ENCODE measurements at regions not wholly inside any gene's neighbourhood (a gene's known extent, or its start where the extent isn't known, plus 50 kb on each side); places are given as distances from the start of the nearest gene placed in this dataset.
"Not testable (repeated sequence)": the region's sequence is repeated elsewhere in the genome, so short reads cannot be mapped to it uniquely, and the experiment has no call there.

- no peaks in the 10 kb centered on the region for H3K36me3 ChIP-seq (ENCODE audit: control insufficient read depth, insufficient read depth, low read length)
- no peak for TF ChIP-seq CTCF (IDR thresholded peaks at IDR 0.05; ENCODE audit: insufficient read depth, low read depth, low read length)
- CTCF ChIA-PET = no interaction called here
Observed at GRCh38 chr6:114816678-114817077, 473.9 kb upstream of the HS3ST5 start.

GRCh38 chr6:114810468-114810867 lies 467.6 kb upstream of the HS3ST5 start:
- POLR2A ChIA-PET = no interaction called here
- no peaks in the 10 kb centered on the region for H3K27me3 ChIP-seq (ENCODE audit: control insufficient read depth, insufficient read depth, low read length)
- no peaks in the 10 kb centered on the region for H3K36me3 ChIP-seq (ENCODE audit: control insufficient read depth, insufficient read depth, low read length)
- CTCF ChIA-PET = no interaction called here
- no peak for DNase-seq (ENCODE audit: low read depth)
- H3K4me3 ChIP-seq (ENCODE audit: low read depth, low read length) = no peak overlapping the region
- no peak for TF ChIP-seq CTCF (IDR thresholded peaks at IDR 0.05; ENCODE audit: insufficient read depth, low read depth, low read length)

More at GRCh38 chr6:114816678-114817077, 473.9 kb upstream of the HS3ST5 start:
- H3K4me3 ChIP-seq (ENCODE audit: low read depth, low read length) = no peak overlapping the region
- POLR2A ChIA-PET = no interaction called here
- no peak for DNase-seq (ENCODE audit: low read depth)
- no peaks in the 10 kb centered on the region for H3K27me3 ChIP-seq (ENCODE audit: control insufficient read depth, insufficient read depth, low read length)

GRCh38 chr6:114805426-114805825 lies 462.6 kb upstream of the HS3ST5 start:
- CTCF ChIA-PET; POLR2A ChIA-PET; H3K36me3 ChIP-seq (ENCODE audit: control insufficient read depth, insufficient read depth, low read length); H3K4me3 ChIP-seq (ENCODE audit: low read depth, low read length); H3K27me3 ChIP-seq (ENCODE audit: control insufficient read depth, insufficient read depth, low read length); DNase-seq (ENCODE audit: low read depth): not testable (repeated sequence)

GRCh38 chr6:114796576-114796975 lies 453.8 kb upstream of the HS3ST5 start:
- Histone ChIP-seq H3K27me3 (ENCODE audit: control insufficient read depth, insufficient read depth, low read length) (no peaks in the 10 kb centered on the region), H3K36me3 (ENCODE audit: control insufficient read depth, insufficient read depth, low read length) (no peaks in the 10 kb centered on the region), H3K4me3 (ENCODE audit: low read depth, low read length) (no peak overlapping the region)
- CTCF ChIA-PET = no interaction called here
- POLR2A ChIA-PET = no interaction called here
- DNase-seq (ENCODE audit: low read depth) = no peak
- TF ChIP-seq CTCF (IDR thresholded peaks at IDR 0.05; ENCODE audit: insufficient read depth, low read depth, low read length) = no peak

GRCh38 chr6:114793428-114793827 lies 450.6 kb upstream of the HS3ST5 start:
- POLR2A ChIA-PET = no interaction called here
- Histone ChIP-seq H3K27me3 (ENCODE audit: control insufficient read depth, insufficient read depth, low read length) (no peaks in the 10 kb centered on the region), H3K4me3 (ENCODE audit: low read depth, low read length) (no peak overlapping the region), H3K36me3 (ENCODE audit: control insufficient read depth, insufficient read depth, low read length) (no peaks in the 10 kb centered on the region)
- no peak for DNase-seq (ENCODE audit: low read depth)
- CTCF ChIA-PET = interaction anchor here (1.1 kb wide), 1 partner anchor 20 kb away, joined by 3 read pairs; no protein-coding TSS in a partner anchor
- TF ChIP-seq CTCF (IDR thresholded peaks at IDR 0.05; ENCODE audit: insufficient read depth, low read depth, low read length) = no peak

- H3K4me3 ChIP-seq (ENCODE audit: low read depth, low read length) = no peak overlapping the region
- POLR2A ChIA-PET = no interaction called here
- DNase-seq (ENCODE audit: low read depth) = no peak
- H3K36me3 ChIP-seq (ENCODE audit: control insufficient read depth, insufficient read depth, low read length) = no peaks in the 10 kb centered on the region
- CTCF ChIA-PET = no interaction called here
- no peaks in the 10 kb centered on the region for H3K27me3 ChIP-seq (ENCODE audit: control insufficient read depth, insufficient read depth, low read length)
- TF ChIP-seq CTCF (IDR thresholded peaks at IDR 0.05; ENCODE audit: insufficient read depth, low read depth, low read length) = no peak
Observed at GRCh38 chr6:114785235-114786127, 442.7 kb upstream of the HS3ST5 start.
